ENCODE measurements at regions not wholly inside any gene's neighbourhood (a gene's known extent, or its start where the extent isn't known, plus 50 kb on each side); places are given as distances from the start of the nearest gene placed in this dataset.

DNA sequence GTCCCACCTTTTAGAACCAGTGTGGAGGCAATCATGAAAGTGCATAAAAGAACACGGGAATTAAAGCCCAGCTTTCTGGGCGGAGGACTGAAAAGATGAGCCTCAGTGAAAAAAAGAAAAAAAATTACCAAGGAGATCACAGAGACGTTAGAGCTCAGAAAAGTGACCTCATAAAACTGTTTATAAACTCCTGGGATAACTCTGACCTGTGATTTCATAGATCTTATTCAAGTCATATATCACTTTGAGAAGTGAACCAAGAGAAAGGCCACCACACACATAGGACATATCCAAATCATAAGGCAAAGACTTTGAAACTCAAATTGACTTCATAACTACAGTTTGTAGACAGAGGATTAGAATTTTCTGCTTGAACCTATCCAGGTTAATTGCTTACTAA lies 90.1 kb downstream of the KCNJ2 start:
- Mint-ChIP-seq H3K27ac (ENCODE audit: unreplicated experiment) (no peak overlapping the region), H3K9me3 (ENCODE audit: low read depth, unreplicated experiment) (peaks cover 14% of the 10 kb centered on the region), H3K36me3 (ENCODE audit: insufficient read depth, unreplicated experiment) (no peaks in the 10 kb centered on the region), H3K4me1 (ENCODE audit: low read depth, unreplicated experiment) (no peaks in the 10 kb centered on the region), H3K27me3 (ENCODE audit: unreplicated experiment) (no peaks in the 10 kb centered on the region), H3K4me3 (ENCODE audit: low read depth, unreplicated experiment) (no peak overlapping the region)
- no TSS peak for BruUV-seq (replicated peaks)
- TF ChIP-seq, protein P1, sequence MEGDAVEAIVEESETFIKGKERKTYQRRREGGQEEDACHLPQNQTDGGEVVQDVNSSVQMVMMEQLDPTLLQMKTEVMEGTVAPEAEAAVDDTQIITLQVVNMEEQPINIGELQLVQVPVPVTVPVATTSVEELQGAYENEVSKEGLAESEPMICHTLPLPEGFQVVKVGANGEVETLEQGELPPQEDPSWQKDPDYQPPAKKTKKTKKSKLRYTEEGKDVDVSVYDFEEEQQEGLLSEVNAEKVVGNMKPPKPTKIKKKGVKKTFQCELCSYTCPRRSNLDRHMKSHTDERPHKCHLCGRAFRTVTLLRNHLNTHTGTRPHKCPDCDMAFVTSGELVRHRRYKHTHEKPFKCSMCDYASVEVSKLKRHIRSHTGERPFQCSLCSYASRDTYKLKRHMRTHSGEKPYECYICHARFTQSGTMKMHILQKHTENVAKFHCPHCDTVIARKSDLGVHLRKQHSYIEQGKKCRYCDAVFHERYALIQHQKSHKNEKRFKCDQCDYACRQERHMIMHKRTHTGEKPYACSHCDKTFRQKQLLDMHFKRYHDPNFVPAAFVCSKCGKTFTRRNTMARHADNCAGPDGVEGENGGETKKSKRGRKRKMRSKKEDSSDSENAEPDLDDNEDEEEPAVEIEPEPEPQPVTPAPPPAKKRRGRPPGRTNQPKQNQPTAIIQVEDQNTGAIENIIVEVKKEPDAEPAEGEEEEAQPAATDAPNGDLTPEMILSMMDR (IDR thresholded peaks at IDR 0.05; ENCODE audit: unreplicated experiment): no peak
- CTCF ChIA-PET: no interaction called here
- no peak for DNase-seq
- intact Hi-C loops (cut with micrococcal nuclease; ENCODE audit: unreplicated experiment): no loop called here

DNA sequence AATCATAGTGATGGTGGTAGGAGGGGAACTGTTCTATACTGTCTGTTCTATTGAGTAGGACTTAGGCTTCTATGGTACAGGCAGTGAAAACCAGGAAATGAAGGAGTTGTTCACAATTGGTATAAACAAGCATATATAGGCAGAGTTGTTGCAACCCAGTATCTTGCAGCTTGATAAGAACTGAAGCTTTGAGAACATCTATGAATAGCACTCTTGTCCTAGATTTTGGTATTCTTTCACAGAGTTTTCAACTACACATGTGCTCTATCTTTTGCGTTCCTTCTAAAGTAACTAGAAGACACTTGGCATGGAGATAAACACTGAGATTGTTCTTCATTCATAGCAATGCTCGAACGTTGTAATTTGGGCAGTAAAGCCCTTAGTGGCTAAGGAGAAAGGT lies 91.8 kb downstream of the KCNJ2 start:
- Mint-ChIP-seq H3K4me3 (ENCODE audit: low read depth, unreplicated experiment) (no peak overlapping the region), H3K36me3 (ENCODE audit: insufficient read depth, unreplicated experiment) (no peaks in the 10 kb centered on the region), H3K4me1 (ENCODE audit: low read depth, unreplicated experiment) (no peaks in the 10 kb centered on the region), H3K27me3 (ENCODE audit: unreplicated experiment) (no peaks in the 10 kb centered on the region), H3K27ac (ENCODE audit: unreplicated experiment) (no peak overlapping the region), H3K9me3 (ENCODE audit: low read depth, unreplicated experiment) (peaks cover 14% of the 10 kb centered on the region)
- intact Hi-C loops (cut with micrococcal nuclease; ENCODE audit: unreplicated experiment): no loop called here
- CTCF ChIA-PET: no interaction called here
- TF ChIP-seq, protein P1 (IDR thresholded peaks at IDR 0.05; ENCODE audit: unreplicated experiment): no peak
- no TSS peak for BruUV-seq (replicated peaks)
- no peak for DNase-seq

DNA sequence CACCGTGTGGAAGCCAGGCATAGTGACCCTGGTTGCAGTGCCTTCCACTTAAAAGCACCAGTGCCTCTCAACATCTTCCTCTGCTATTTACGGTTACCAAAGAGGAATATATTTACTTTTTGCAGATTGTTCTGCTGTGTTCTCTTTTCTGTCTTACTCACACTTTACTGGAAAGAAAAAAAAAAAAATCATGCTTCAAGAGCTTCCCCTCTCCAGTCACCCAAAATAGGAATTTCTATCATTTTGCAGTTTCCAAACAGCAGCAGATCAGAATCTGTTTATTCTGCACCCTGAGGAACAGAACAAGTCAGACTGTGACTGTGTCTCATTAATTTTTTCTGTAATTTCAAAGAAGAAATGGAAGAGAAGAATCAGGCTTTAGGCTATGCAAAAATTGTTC lies 96.1 kb downstream of the KCNJ2 start:
- no peaks in the 10 kb centered on the region for H3K36me3 Mint-ChIP-seq (ENCODE audit: insufficient read depth, unreplicated experiment)
- no peaks in the 10 kb centered on the region for H3K4me1 Mint-ChIP-seq (ENCODE audit: low read depth, unreplicated experiment)
- intact Hi-C loops (cut with micrococcal nuclease; ENCODE audit: unreplicated experiment): no loop called here
- TF ChIP-seq, protein P1 (IDR thresholded peaks at IDR 0.05; ENCODE audit: unreplicated experiment): no peak
- peaks cover 16% of the 10 kb centered on the region for H3K9me3 Mint-ChIP-seq (ENCODE audit: low read depth, unreplicated experiment)
- CTCF ChIA-PET: no interaction called here
- DNase-seq: no peak
- no peak overlapping the region for H3K27ac Mint-ChIP-seq (ENCODE audit: unreplicated experiment)
- no peak overlapping the region for H3K4me3 Mint-ChIP-seq (ENCODE audit: low read depth, unreplicated experiment)
- no TSS peak for BruUV-seq (replicated peaks)
- H3K27me3 Mint-ChIP-seq (ENCODE audit: unreplicated experiment): no peaks in the 10 kb centered on the region

- intact Hi-C loops (cut with micrococcal nuclease; ENCODE audit: unreplicated experiment): no loop called here
- no peaks in the 10 kb centered on the region for H3K36me3 Mint-ChIP-seq (ENCODE audit: insufficient read depth, unreplicated experiment)
- H3K27me3 Mint-ChIP-seq (ENCODE audit: unreplicated experiment): no peaks in the 10 kb centered on the region
- H3K4me1 Mint-ChIP-seq (ENCODE audit: low read depth, unreplicated experiment): no peaks in the 10 kb centered on the region
- CTCF ChIA-PET: no interaction called here
- DNase-seq: no peak
- H3K27ac Mint-ChIP-seq (ENCODE audit: unreplicated experiment): no peak overlapping the region
- H3K9me3 Mint-ChIP-seq (ENCODE audit: low read depth, unreplicated experiment): peaks cover 10% of the 10 kb centered on the region
- TF ChIP-seq, protein P1 (IDR thresholded peaks at IDR 0.05; ENCODE audit: unreplicated experiment): no peak
- H3K4me3 Mint-ChIP-seq (ENCODE audit: low read depth, unreplicated experiment): no peak overlapping the region
- no TSS peak for BruUV-seq (replicated peaks)
These were observed 97.1 kb downstream of the KCNJ2 start for GRCh38 chr17:70266394-70266793.

GRCh38 chr17:70268383-70268782 lies 99.1 kb downstream of the KCNJ2 start:
- no peaks in the 10 kb centered on the region for H3K27me3 Mint-ChIP-seq (ENCODE audit: unreplicated experiment)

More at GRCh38 chr17:70268383-70268782, 99.1 kb downstream of the KCNJ2 start:
- TF ChIP-seq, protein P1 (IDR thresholded peaks at IDR 0.05; ENCODE audit: unreplicated experiment): no peak
- no peaks in the 10 kb centered on the region for H3K4me1 Mint-ChIP-seq (ENCODE audit: low read depth, unreplicated experiment)
- intact Hi-C loops (cut with micrococcal nuclease; ENCODE audit: unreplicated experiment): no loop called here
- H3K9me3 Mint-ChIP-seq (ENCODE audit: low read depth, unreplicated experiment): peaks cover 9% of the 10 kb centered on the region
- BruUV-seq (replicated peaks): no TSS peak
- H3K27ac Mint-ChIP-seq (ENCODE audit: unreplicated experiment): no peak overlapping the region
- no peak for DNase-seq
- CTCF ChIA-PET: no interaction called here
- H3K4me3 Mint-ChIP-seq (ENCODE audit: low read depth, unreplicated experiment): no peak overlapping the region
- no peaks in the 10 kb centered on the region for H3K36me3 Mint-ChIP-seq (ENCODE audit: insufficient read depth, unreplicated experiment)
